ENCODE measurements at regions not wholly inside any gene's neighbourhood (a gene's known extent, or its start where the extent isn't known, plus 50 kb on each side); places are given as distances from the start of the nearest gene placed in this dataset.

DNA sequence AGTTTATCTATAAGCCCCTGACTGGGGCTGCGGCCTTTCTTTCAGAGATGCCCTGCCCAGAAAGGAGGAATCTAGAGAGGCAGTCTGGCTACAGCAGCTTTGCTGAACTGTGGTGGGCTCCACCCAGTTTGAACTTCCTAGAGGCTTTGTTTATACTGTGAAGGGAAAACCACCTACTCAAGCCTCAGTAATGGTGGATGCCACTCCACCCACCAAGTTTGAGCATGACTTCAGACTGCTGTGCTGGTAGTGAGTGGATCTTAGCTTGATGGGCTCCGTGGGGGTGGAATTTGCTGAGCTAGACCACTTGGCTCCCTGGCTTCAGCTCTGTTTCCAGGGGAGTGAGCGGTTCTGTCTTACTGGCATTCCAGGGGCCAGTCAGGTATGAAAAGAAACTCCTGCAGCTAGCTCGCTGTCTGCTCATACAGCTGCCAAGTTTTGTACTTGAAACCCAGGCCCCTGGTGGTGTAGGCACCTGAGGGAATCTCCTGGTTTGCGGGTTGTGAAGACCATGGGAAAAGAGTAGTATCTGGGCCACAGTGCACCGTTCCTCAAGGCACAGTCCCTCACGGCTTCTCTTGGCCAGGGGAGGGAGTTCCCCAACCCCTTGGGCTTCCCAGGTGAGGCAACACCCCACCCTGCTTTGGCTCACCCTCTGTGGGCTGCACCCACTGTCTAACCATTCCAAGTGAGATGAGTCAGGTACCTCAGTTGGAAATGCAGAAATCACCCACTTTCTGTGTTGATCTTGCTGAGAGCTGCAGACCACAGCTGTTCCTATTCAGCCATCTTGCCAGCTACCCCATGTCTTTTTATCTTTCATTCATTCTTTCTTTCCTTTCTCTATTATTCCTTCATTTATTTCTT lies 211.8 kb upstream of the C9orf72 start:
- Histone ChIP-seq H4K20me1 (replicated peaks in 1 of 2; ENCODE audit: control insufficient read depth in 1 of 2, insufficient read depth in 2 of 2, low read length in 2 of 2) (no peaks in the 10 kb centered on the region), H3K9me3 (ENCODE audit: insufficient read depth in 2 of 2, low read depth in 1 of 2, low read length in 1 of 2) (peaks cover 2 to 8% of the 10 kb centered on the region in 2 experiments; a peak in 2 of 4 replicates), H3K4ac (replicated peaks; ENCODE audit: insufficient read length, low read depth, low read length) (no peak overlapping the region), H2BK12ac (ENCODE audit: low read depth, low read length) (no peak overlapping the region), H3K4me3 (ENCODE audit: extremely low read depth in 1 of 4, insufficient read depth in 2 of 4, low read depth in 3 of 4, low read length in 4 of 4) (no peak overlapping the region), H3K23ac (ENCODE audit: insufficient read length) (no peak overlapping the region), H3K4me1 (replicated peaks in 1 of 4; ENCODE audit: control insufficient read depth in 3 of 4, insufficient read depth in 4 of 4, low read length in 3 of 4) (no peaks in the 10 kb centered on the region), H3K14ac (ENCODE audit: insufficient read length) (no peak overlapping the region), H3K27ac (ENCODE audit: low read depth, low read length) (no peak overlapping the region), H2BK120ac (replicated peaks; ENCODE audit: low read depth, low read length) (no peak overlapping the region), H3K79me2 (ENCODE audit: control insufficient read depth in 1 of 2, insufficient read depth in 2 of 2, low read length in 2 of 2) (no peaks in the 10 kb centered on the region), H3K36me3 (ENCODE audit: control insufficient read depth in 2 of 4, insufficient read depth in 4 of 4, low read length in 3 of 4) (no peaks in the 10 kb centered on the region), H3K4me2 (ENCODE audit: insufficient read depth in 1 of 2, low read depth in 2 of 2, low read length in 2 of 2) (no peak overlapping the region), H3K9ac (replicated peaks in 1 of 4; ENCODE audit: extremely low read depth in 1 of 4, low read depth in 3 of 4, low read length in 3 of 4) (no peak overlapping the region), H4K8ac (ENCODE audit: extremely low read depth, insufficient read depth, low read length) (peak overlapping the region; percentile 79; the same call in 1 of the 2 replicates), H3K27me3 (replicated peaks in 1 of 4; ENCODE audit: control insufficient read depth in 3 of 4, extremely low read depth in 1 of 4, insufficient read depth in 3 of 4, low read length in 3 of 4) (no peaks in the 10 kb centered on the region), H2BK15ac (ENCODE audit: low read length) (no peak overlapping the region), H3K56ac (replicated peaks; ENCODE audit: insufficient read length, low read depth, low read length) (no peak overlapping the region), H2AFZ (ENCODE audit: low read length) (no peak overlapping the region), H2BK5ac (ENCODE audit: low read depth, low read length) (no peak overlapping the region), H3K23me2 (ENCODE audit: low read depth, low read length) (no peaks in the 10 kb centered on the region), H3K79me1 (ENCODE audit: low read depth, low read length) (no peaks in the 10 kb centered on the region), H2AK5ac (ENCODE audit: low read depth, low read length) (no peak overlapping the region), H3K18ac (ENCODE audit: extremely low read depth, low read length) (no peak overlapping the region), H4K91ac (replicated peaks; ENCODE audit: insufficient read length, low read length) (no peak overlapping the region), H4K5ac (ENCODE audit: insufficient read length, low read depth, low read length) (no peak overlapping the region), H2BK20ac (ENCODE audit: low read length) (no peak overlapping the region)
- TF ChIP-seq, protein P1, sequence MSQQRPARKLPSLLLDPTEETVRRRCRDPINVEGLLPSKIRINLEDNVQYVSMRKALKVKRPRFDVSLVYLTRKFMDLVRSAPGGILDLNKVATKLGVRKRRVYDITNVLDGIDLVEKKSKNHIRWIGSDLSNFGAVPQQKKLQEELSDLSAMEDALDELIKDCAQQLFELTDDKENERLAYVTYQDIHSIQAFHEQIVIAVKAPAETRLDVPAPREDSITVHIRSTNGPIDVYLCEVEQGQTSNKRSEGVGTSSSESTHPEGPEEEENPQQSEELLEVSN (IDR thresholded peaks at IDR 0.05) = no peak
- TF ChIP-seq TCF12 (IDR thresholded peaks at IDR 0.05; ENCODE audit: low read depth, low read length) = no peak
- no peak for TF ChIP-seq GABPA (IDR thresholded peaks at IDR 0.05; ENCODE audit: borderline replicate concordance, insufficient read depth, low read length)
- no peak for TF ChIP-seq RNF2 (IDR thresholded peaks at IDR 0.05; ENCODE audit: borderline replicate concordance, low read depth, low read length, missing control alignments, poor library complexity, severe bottlenecking)
- TF ChIP-seq, protein P2, sequence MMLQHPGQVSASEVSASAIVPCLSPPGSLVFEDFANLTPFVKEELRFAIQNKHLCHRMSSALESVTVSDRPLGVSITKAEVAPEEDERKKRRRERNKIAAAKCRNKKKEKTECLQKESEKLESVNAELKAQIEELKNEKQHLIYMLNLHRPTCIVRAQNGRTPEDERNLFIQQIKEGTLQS (IDR thresholded peaks at IDR 0.05; ENCODE audit: insufficient read depth, low read depth, low read length) = no peak
- FAIRE-seq (no peak), DNase-seq (ENCODE audit: low read depth in 1 of 2, low spot score in 2 of 2) (no peak)
- POLR2A ChIA-PET (ENCODE audit: partially characterized antibody) = no interaction called here
- WGBS, 2 experiments (ENCODE audit: extremely low coverage in 1 of 2, insufficient coverage in 1 of 2, insufficient read length in 1 of 2, insufficient replicate concordance in 2 of 2, low coverage in 1 of 2, low lambda C conversion rate in 2 of 2, missing lambda C conversion rate in 1 of 2) = 62% methylated on average over 7 of the region's 7 CpGs; no CpG with 5 or more reads in 1 of the 2 experiments
- CTCF ChIA-PET (ENCODE audit: partially characterized antibody) = interaction anchor here (2.7 kb wide), 1 partner anchor 58 kb away, joined by 9 read pairs; no protein-coding TSS in a partner anchor
